GM12873 (cell line): ENCODE measurements at regions not wholly inside any gene's neighbourhood (a gene's known extent, or its start where the extent isn't known, plus 50 kb on each side); places are given as distances from the start of the nearest gene placed in this dataset.
A peak's percentile ranks its signal among the peaks of the same experiment; 100 is the strongest.

Source experiments
- CTCF ChIP-seq: IDR thresholded peaks from 2 replicates; pipeline ENCODE4 v1.5.1; 2012; ENCODE audit warnings: low read depth, mild to moderate bottlenecking, moderate library complexity, low read length, control low read depth; ENCODE audit not compliant: insufficient read depth; ENCODE audit errors: missing control alignments

- TF ChIP-seq CTCF, result peak; percentile 88
Measured at GRCh38 chr20:57089699-57090144, 176.7 kb downstream of the BMP7 start.

- no peak for TF ChIP-seq CTCF
Measured at GRCh38 chr20:57090590-57091560, 175.6 kb downstream of the BMP7 start.

GRCh38 chr20:57091748-57092111 is 174.7 kb downstream of the BMP7 start:
- no peak for TF ChIP-seq CTCF

- TF ChIP-seq CTCF, result peak; percentile 87
Measured at GRCh38 chr20:57092112-57092899, 174.1 kb downstream of the BMP7 start.

GRCh38 chr20:57092900-57093530 is 173.4 kb downstream of the BMP7 start:
- TF ChIP-seq CTCF, result no peak

- TF ChIP-seq CTCF, result no peak
Measured at GRCh38 chr20:57093766-57094165, 172.7 kb downstream of the BMP7 start.
